GM12864 (cell line): ENCODE measurements at regions not wholly inside any gene's neighbourhood (a gene's known extent, or its start where the extent isn't known, plus 50 kb on each side); places are given as distances from the start of the nearest gene placed in this dataset.

Source experiments
- DNase-seq: peaks from one replicate; pipeline ENCODE4 v3.0.0-alpha.2; 2011; ENCODE audit warnings: low read depth
- H3K4me3 ChIP-seq: 2 replicates; pipeline ENCODE4 v1.5.1; 2011; ENCODE audit warnings: mild to moderate bottlenecking, low read depth, low read length, control low read depth
- TF ChIP-seq, protein P1 (sequence below): IDR thresholded peaks from 2 replicates; pipeline ENCODE4 v1.5.1; 2011; ENCODE audit warnings: low read depth, mild to moderate bottlenecking, moderate library complexity, low read length, control low read depth, inconsistent platforms; ENCODE audit errors: missing control alignments

DNA sequence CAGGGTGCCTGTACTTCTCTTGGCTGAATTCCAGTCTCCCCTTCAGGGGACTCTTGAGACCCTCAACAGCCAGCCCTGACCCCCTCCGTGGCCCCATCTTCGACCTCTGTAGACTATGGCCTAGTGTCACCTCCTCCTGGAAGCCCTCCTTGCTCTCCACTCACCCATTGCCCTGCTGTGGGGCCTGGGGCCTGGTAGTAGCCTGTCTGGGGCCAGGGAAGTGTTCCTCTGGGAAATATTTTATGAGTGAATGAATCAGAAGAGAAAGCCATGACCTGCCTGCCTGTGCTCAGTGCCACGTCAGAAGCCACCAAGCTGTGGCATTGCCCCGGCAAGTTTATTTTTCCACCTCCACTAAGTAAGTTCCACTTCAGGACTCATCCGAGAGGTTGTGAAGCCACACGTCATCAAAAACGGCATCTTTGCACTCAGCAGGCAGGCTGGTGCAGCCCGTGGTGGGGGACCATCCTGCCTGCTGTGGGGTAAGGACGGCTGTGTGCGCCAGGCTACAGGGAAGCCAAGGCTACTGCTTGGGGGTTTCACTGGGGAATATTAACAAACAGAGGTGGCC is 59.6 kb upstream of the PPARA start:
- no peak for DNase-seq
- TF ChIP-seq, protein P1, sequence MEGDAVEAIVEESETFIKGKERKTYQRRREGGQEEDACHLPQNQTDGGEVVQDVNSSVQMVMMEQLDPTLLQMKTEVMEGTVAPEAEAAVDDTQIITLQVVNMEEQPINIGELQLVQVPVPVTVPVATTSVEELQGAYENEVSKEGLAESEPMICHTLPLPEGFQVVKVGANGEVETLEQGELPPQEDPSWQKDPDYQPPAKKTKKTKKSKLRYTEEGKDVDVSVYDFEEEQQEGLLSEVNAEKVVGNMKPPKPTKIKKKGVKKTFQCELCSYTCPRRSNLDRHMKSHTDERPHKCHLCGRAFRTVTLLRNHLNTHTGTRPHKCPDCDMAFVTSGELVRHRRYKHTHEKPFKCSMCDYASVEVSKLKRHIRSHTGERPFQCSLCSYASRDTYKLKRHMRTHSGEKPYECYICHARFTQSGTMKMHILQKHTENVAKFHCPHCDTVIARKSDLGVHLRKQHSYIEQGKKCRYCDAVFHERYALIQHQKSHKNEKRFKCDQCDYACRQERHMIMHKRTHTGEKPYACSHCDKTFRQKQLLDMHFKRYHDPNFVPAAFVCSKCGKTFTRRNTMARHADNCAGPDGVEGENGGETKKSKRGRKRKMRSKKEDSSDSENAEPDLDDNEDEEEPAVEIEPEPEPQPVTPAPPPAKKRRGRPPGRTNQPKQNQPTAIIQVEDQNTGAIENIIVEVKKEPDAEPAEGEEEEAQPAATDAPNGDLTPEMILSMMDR, result no peak
- no peak overlapping the region for H3K4me3 ChIP-seq

DNA sequence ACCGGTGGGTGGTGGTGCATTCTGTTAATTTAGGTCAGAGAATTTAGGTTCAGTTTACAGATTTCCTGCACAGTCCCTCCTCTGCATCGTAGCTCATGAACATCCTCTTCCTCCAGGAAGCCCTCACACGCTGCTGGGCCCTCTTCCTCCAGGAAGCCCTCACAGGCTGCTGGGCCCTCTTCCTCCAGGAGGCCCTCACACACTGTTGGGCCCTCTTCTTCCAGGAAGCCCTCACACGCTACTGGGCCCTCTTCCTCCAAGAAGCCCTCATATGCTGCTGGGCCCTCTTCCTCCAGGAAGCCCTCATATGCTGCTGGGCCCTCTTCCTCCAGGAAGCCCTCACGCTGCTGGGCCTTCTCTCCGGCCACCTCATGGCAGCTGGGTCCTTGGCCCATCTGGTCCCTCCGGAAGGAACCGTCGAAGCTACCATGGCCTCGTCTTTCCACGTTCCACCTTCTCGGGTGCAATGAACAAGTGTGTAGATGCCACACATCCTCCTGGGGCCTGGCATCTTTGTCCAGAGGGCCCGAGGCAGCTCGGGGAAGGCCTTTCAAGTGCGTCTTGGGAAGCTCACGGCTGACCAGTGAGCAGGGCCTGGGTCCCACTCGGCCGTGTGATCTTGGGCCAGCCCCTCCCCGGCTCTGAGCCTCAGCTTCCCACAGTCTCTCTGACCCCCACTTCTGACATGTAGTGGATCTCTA is 58.9 kb upstream of the PPARA start:
- TF ChIP-seq, protein P1, result no peak
- no peak for DNase-seq
- H3K4me3 ChIP-seq, result no peak overlapping the region

- no peak overlapping the region for H3K4me3 ChIP-seq
- DNase-seq, result no peak
- TF ChIP-seq, protein P1, result no peak
Measured at GRCh38 chr22:46092011-46092410, 58.3 kb upstream of the PPARA start.

GRCh38 chr22:46092670-46093410 is 57.5 kb upstream of the PPARA start:
- TF ChIP-seq, protein P1, result no peak
- DNase-seq, result no peak
- H3K4me3 ChIP-seq, result no peak overlapping the region

GRCh38 chr22:46093796-46094195 is 56.5 kb upstream of the PPARA start:
- H3K4me3 ChIP-seq, result no peak overlapping the region
- TF ChIP-seq, protein P1, result no peak
- DNase-seq, result no peak

GRCh38 chr22:46094676-46095075 is 55.6 kb upstream of the PPARA start:
- no peak for DNase-seq
- TF ChIP-seq, protein P1, result no peak

More at GRCh38 chr22:46094676-46095075, 55.6 kb upstream of the PPARA start:
- no peak overlapping the region for H3K4me3 ChIP-seq
